ENCODE measurements at regions not wholly inside any gene's neighbourhood (a gene's known extent, or its start where the extent isn't known, plus 50 kb on each side); places are given as distances from the start of the nearest gene placed in this dataset.
"Not testable (repeated sequence)": the region's sequence is repeated elsewhere in the genome, so short reads cannot be mapped to it uniquely, and the experiment has no call there.

DNA sequence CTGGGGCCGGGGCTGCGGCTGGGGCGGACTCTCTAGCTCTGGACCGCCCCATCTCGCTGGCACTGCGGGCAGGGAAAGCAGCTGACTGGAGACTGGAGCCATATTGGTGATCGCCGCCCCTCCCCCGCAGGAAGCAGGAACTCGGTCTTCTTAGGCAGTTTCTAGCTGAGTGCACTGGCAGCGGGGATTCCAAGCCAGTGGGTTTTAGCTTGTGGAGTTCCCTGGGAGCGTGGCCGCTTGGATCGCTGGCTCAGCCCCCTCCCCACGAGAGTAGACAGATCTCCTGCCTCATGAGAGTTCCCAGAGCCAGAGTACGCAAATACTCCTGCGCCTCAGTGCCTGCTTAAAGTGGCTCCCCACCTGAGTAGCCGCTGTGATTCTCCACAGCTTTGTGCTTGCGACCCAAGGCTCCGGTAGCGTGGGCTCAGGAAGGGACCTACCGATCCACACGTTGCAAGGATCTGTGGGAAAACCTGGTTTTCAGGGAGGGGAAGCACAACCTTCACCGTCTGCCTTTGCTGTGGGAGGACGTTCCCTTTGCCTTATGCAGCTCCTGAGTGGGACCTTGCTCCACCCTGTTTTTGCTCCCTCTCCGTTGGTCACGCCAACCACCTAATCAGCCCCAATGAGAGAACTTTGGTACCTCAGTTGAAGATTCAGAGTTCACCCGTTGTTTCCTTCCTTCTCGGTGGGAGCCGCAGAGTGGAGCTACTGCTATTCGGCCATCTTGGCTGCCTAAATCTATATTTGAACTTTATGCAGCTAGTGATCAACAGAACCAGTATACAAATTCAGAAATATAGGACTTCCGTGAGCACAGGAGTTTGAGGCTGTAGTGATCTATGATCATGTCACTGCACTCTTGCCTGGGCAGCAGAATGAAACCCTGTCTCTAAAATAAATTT is 803.9 kb upstream of the PCDH10 start:
- DNase-seq (ENCODE audit: low read depth), result no peak
- no peak overlapping the region for H3K4me3 ChIP-seq (ENCODE audit: low read length)
- no peak for TF ChIP-seq CTCF (IDR thresholded peaks at IDR 0.05; ENCODE audit: insufficient read depth, low read depth, low read length, missing control alignments)

- no peak for TF ChIP-seq CTCF (IDR thresholded peaks at IDR 0.05; ENCODE audit: insufficient read depth, low read depth, low read length, missing control alignments)
- DNase-seq (ENCODE audit: low read depth), result no peak
- no peak overlapping the region for H3K4me3 ChIP-seq (ENCODE audit: low read length)
Measured at GRCh38 chr4:132346016-132346415, 803.1 kb upstream of the PCDH10 start.

- not testable (repeated sequence) for H3K4me3 ChIP-seq (ENCODE audit: low read length)
Measured at GRCh38 chr4:132351606-132352005, 797.5 kb upstream of the PCDH10 start.

DNA sequence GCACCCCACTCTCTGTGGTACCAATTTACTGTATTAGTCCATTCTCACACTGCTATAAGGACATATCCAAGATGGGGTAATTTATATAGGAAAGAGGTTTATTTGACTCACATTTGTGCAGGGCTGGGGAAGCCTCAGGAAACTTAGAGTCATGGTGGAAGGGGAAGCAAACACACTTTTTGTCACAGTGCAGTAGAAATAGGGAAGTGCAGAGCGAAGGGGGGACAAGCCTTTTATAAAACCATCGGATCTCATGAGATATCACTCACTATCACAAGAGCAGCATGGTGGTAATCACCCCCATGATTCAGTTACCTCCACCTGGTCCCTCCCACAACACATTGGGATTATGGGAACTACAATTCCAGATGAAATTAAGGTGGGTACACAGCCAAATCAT is 766.9 kb upstream of the PCDH10 start:
- H3K4me3 ChIP-seq (ENCODE audit: low read length), result no peak overlapping the region
- no peak for TF ChIP-seq CTCF (IDR thresholded peaks at IDR 0.05; ENCODE audit: insufficient read depth, low read depth, low read length, missing control alignments)
- no peak for DNase-seq (ENCODE audit: low read depth)

More at GRCh38 chr4:132351606-132352005, 797.5 kb upstream of the PCDH10 start:
- DNase-seq (ENCODE audit: low read depth), result peak; percentile 72

- no peak for TF ChIP-seq CTCF (IDR thresholded peaks at IDR 0.05; ENCODE audit: insufficient read depth, low read depth, low read length, missing control alignments)
- DNase-seq (ENCODE audit: low read depth), result peak; percentile 23
- H3K4me3 ChIP-seq (ENCODE audit: low read length), result no peak overlapping the region
Measured at GRCh38 chr4:132383571-132384199, 765.4 kb upstream of the PCDH10 start.

GRCh38 chr4:132384709-132385108 is 764.4 kb upstream of the PCDH10 start:
- H3K4me3 ChIP-seq (ENCODE audit: low read length), result no peak overlapping the region
- no peak for TF ChIP-seq CTCF (IDR thresholded peaks at IDR 0.05; ENCODE audit: insufficient read depth, low read depth, low read length, missing control alignments)
- DNase-seq (ENCODE audit: low read depth), result peak; percentile 42

- no peak overlapping the region for H3K4me3 ChIP-seq (ENCODE audit: low read length)
- no peak for TF ChIP-seq CTCF (IDR thresholded peaks at IDR 0.05; ENCODE audit: insufficient read depth, low read depth, low read length, missing control alignments)
- DNase-seq (ENCODE audit: low read depth), result no peak
Measured at GRCh38 chr4:132386130-132386529, 763.0 kb upstream of the PCDH10 start.
